Astrocyte of the cerebellum (primary cell): ENCODE measurements at regions not wholly inside any gene's neighbourhood (a gene's known extent, or its start where the extent isn't known, plus 50 kb on each side); places are given as distances from the start of the nearest gene placed in this dataset.
"Not testable (repeated sequence)": the region's sequence is repeated elsewhere in the genome, so short reads cannot be mapped to it uniquely, and the experiment has no call there.

ENCODE experiments used
- DNase-seq: peaks from one replicate; pipeline ENCODE4 v3.0.0-alpha.2; 2011; ENCODE audit warnings: low read depth
- H3K4me3 ChIP-seq: 2 replicates; pipeline ENCODE4 v1.5.1; 2011; ENCODE audit warnings: mild to moderate bottlenecking, low read depth, low read length, moderate library complexity
- CTCF ChIP-seq: IDR thresholded peaks from 2 replicates; pipeline ENCODE4 v1.5.1; 2012; ENCODE audit warnings: low read length, low read depth, moderate library complexity, mild to moderate bottlenecking; ENCODE audit errors: missing control alignments
- in situ Hi-C: cut with HindIII; loops from 2 replicates; pipeline ENCODE4 v1.10.0; 2017; ENCODE audit warnings: low sequenced_read_pairs

GRCh38 chr9:106486685-106487084, 376.3 kb upstream of the ZNF462 start:
- in situ Hi-C loops, result no loop called here
- no peak overlapping the region for H3K4me3 ChIP-seq
- no peak for TF ChIP-seq CTCF
- no peak for DNase-seq

- no peak overlapping the region for H3K4me3 ChIP-seq
- DNase-seq, result no peak
- TF ChIP-seq CTCF, result no peak
- in situ Hi-C loops, result no loop called here
Measured at GRCh38 chr9:106487266-106487665, 375.7 kb upstream of the ZNF462 start.

GRCh38 chr9:106492126-106492525, 370.8 kb upstream of the ZNF462 start:
- in situ Hi-C loops, result not testable (repeated sequence)

GRCh38 chr9:106500171-106500570, 362.8 kb upstream of the ZNF462 start:
- no peak for TF ChIP-seq CTCF
- in situ Hi-C loops, result no loop called here
- no peak overlapping the region for H3K4me3 ChIP-seq
- DNase-seq, result no peak

More at GRCh38 chr9:106492126-106492525, 370.8 kb upstream of the ZNF462 start:
- DNase-seq, H3K4me3 ChIP-seq: not testable (repeated sequence)

- in situ Hi-C loops, H3K4me3 ChIP-seq, DNase-seq: not testable (repeated sequence)
Measured at GRCh38 chr9:106501210-106501609, 361.8 kb upstream of the ZNF462 start.

- no peak for DNase-seq
- in situ Hi-C loops, result no loop called here
- H3K4me3 ChIP-seq, result no peak overlapping the region
- TF ChIP-seq CTCF, result no peak
Measured at GRCh38 chr9:106502930-106503329, 360.0 kb upstream of the ZNF462 start.

GRCh38 chr9:106503759-106504158, 359.2 kb upstream of the ZNF462 start:
- in situ Hi-C loops, result no loop called here
- DNase-seq, result no peak
- TF ChIP-seq CTCF, result no peak
- no peak overlapping the region for H3K4me3 ChIP-seq

GRCh38 chr9:106526716-106527204, 336.2 kb upstream of the ZNF462 start:
- TF ChIP-seq CTCF, result no peak
- H3K4me3 ChIP-seq, result no peak overlapping the region
- DNase-seq, result no peak
- in situ Hi-C loops, result no loop called here
